ENCODE measurements at regions not wholly inside any gene's neighbourhood (a gene's known extent, or its start where the extent isn't known, plus 50 kb on each side); places are given as distances from the start of the nearest gene placed in this dataset.

DNA sequence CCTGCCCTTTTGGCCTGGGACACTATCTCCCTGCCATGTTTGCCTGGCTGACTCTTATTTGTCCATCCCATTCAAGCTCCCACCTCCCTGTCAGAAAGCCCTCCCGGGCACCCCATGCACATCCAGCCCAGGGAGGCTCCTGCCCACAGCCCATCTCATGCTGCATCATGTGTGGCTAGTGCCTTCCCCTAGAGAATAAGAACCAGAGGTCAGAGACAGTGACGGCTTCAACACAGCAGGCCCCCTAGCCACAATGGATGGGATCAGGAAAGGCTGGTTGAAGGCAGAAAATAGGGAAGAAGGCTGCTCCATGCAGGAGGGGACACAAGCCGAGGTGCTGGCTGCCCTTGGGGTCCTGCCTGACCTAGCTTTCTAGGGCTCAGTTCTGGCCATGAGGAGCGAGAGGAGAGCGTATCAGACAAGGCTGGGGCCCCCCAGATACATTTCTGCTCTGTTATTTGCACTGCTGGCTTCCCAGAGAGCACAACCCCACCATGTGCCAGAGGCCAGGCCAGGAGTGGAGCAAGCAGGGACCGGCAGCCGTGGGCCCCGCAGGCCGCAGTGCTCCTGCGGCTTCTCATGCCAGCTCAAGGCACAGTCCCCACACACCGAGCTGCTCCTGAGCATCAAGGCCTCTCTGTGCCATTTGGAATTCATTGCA lies 161.1 kb upstream of the ZMIZ1 start:
- Histone ChIP-seq H3K4me3 (no peak overlapping the region), H3K9me3 (no peaks in the 10 kb centered on the region), H3K27me3 (replicated peaks; ENCODE audit: insufficient read depth) (no peaks in the 10 kb centered on the region), H3K36me3 (no peaks in the 10 kb centered on the region), H3K4me1 (ENCODE audit: control insufficient read depth in 1 of 2, low read depth in 2 of 2) (no peaks in the 10 kb centered on the region), H3K27ac (no peak overlapping the region)
- no peak for ATAC-seq (ENCODE audit: insufficient number of reproducible peaks, low FRiP score, low read depth)
- DNase-seq (ENCODE audit: low spot score) = no peak
- TF ChIP-seq, protein P1, sequence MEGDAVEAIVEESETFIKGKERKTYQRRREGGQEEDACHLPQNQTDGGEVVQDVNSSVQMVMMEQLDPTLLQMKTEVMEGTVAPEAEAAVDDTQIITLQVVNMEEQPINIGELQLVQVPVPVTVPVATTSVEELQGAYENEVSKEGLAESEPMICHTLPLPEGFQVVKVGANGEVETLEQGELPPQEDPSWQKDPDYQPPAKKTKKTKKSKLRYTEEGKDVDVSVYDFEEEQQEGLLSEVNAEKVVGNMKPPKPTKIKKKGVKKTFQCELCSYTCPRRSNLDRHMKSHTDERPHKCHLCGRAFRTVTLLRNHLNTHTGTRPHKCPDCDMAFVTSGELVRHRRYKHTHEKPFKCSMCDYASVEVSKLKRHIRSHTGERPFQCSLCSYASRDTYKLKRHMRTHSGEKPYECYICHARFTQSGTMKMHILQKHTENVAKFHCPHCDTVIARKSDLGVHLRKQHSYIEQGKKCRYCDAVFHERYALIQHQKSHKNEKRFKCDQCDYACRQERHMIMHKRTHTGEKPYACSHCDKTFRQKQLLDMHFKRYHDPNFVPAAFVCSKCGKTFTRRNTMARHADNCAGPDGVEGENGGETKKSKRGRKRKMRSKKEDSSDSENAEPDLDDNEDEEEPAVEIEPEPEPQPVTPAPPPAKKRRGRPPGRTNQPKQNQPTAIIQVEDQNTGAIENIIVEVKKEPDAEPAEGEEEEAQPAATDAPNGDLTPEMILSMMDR (IDR thresholded peaks at IDR 0.05) = no peak

DNA sequence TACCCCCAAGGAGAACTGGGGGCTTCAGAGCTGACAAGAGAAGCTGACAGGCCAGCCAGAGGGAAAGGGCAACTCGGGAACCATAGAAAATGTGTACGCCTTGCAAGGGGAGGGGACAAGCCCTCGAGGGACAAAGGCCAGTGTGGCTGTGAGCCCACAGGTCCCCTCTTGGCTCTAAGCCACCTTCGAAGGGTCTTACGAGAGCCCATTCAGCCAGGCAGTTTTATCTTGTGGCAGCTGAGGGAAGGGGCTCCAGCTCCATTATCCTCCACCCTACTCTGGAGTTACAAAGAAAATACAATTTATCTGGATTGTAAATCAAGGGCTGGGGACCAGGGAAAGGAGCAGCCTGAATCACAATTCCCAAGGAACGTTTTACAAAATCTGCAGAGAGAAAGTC lies 159.5 kb upstream of the ZMIZ1 start:
- H3K4me1 ChIP-seq (ENCODE audit: control insufficient read depth in 1 of 2, low read depth in 2 of 2) = no peaks in the 10 kb centered on the region
- no peak for ATAC-seq (ENCODE audit: insufficient number of reproducible peaks, low FRiP score, low read depth)
- no peaks in the 10 kb centered on the region for H3K36me3 ChIP-seq
- TF ChIP-seq, protein P1 (IDR thresholded peaks at IDR 0.05) = no peak
- no peaks in the 10 kb centered on the region for H3K9me3 ChIP-seq
- no peak overlapping the region for H3K27ac ChIP-seq
- H3K27me3 ChIP-seq (replicated peaks; ENCODE audit: insufficient read depth) = no peaks in the 10 kb centered on the region
- no peak overlapping the region for H3K4me3 ChIP-seq
- DNase-seq (ENCODE audit: low spot score) = no peak

DNA sequence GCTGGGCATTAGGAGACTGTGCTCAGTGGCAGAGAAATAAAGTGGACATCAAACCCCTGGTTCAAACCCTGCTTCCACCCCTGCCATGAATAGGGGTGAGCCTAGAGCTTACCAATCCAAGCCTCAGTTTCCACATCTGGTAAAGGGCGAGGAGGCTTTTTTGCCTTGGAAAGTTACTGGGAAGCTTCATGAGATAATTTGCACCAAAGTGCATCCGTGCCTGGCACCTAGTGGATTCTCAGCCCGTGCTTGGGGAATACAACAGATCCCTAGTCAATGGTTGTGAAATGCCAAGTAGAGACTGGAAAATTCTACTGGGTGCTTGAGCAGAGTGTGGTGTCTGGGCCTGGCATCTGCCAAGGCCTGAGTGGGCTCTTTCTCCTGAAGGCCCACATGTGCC lies 158.7 kb upstream of the ZMIZ1 start:
- DNase-seq (ENCODE audit: low spot score) (no peak), ATAC-seq (ENCODE audit: insufficient number of reproducible peaks, low FRiP score, low read depth) (no peak)
- Histone ChIP-seq H3K4me3 (no peak overlapping the region), H3K36me3 (no peaks in the 10 kb centered on the region), H3K9me3 (no peaks in the 10 kb centered on the region), H3K4me1 (ENCODE audit: control insufficient read depth in 1 of 2, low read depth in 2 of 2) (no peaks in the 10 kb centered on the region), H3K27ac (no peak overlapping the region), H3K27me3 (replicated peaks; ENCODE audit: insufficient read depth) (no peaks in the 10 kb centered on the region)
- TF ChIP-seq, protein P1 (IDR thresholded peaks at IDR 0.05) = no peak

DNA sequence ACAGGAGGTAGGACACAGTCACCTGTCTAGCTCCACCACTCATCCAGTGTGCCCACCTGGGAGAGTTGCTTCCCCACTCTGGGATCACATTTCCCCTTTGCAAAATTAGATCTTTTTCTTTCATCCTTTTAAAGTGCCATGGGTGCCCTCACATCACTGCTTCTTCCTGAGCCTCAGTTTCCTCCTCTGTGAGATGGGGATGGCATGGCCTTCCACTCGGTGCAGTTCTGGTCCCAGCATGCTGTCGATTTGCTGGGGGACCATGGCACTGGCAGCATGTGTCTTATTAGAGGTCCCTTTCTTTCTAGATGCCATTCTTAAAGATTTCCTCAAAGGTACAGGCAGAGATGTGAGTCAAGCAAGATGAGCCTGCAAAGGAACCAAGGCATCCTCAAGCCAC lies 158.3 kb upstream of the ZMIZ1 start:
- Histone ChIP-seq H3K4me3 (no peak overlapping the region), H3K9me3 (no peaks in the 10 kb centered on the region), H3K4me1 (ENCODE audit: control insufficient read depth in 1 of 2, low read depth in 2 of 2) (no peaks in the 10 kb centered on the region), H3K27me3 (replicated peaks; ENCODE audit: insufficient read depth) (no peaks in the 10 kb centered on the region), H3K36me3 (no peaks in the 10 kb centered on the region), H3K27ac (no peak overlapping the region)
- ATAC-seq (ENCODE audit: insufficient number of reproducible peaks, low FRiP score, low read depth) = no peak
- TF ChIP-seq, protein P1 (IDR thresholded peaks at IDR 0.05) = no peak
- no peak for DNase-seq (ENCODE audit: low spot score)

DNA sequence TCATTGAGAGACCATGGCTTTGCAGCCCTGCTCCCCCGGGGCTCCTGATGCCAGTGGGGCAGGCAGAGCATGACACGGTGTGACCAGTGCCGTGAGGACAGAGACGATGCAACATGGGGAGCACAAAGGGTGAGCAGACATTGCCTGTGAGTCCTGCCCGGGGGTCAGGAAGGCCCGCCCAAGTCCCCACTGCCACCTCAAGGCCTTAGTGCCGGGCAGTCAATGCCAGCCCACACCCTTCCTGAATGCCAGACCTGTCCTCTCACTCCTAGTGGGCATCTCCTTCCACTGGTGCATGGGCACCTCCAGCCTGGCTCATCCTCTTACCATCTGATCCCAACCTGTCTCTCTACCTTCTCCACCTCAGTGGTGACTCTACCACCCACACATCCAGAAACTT lies 157.9 kb upstream of the ZMIZ1 start:
- Histone ChIP-seq H3K27me3 (replicated peaks; ENCODE audit: insufficient read depth) (no peaks in the 10 kb centered on the region), H3K9me3 (no peaks in the 10 kb centered on the region), H3K36me3 (no peaks in the 10 kb centered on the region), H3K4me3 (no peak overlapping the region), H3K27ac (no peak overlapping the region), H3K4me1 (ENCODE audit: control insufficient read depth in 1 of 2, low read depth in 2 of 2) (no peaks in the 10 kb centered on the region)
- TF ChIP-seq, protein P1 (IDR thresholded peaks at IDR 0.05) = no peak
- DNase-seq (ENCODE audit: low spot score) = no peak
- no peak for ATAC-seq (ENCODE audit: insufficient number of reproducible peaks, low FRiP score, low read depth)

Measured in thoracic aorta (tissue), 2 donors.